Natural killer cell (primary cell): ENCODE measurements at regions not wholly inside any gene's neighbourhood (a gene's known extent, or its start where the extent isn't known, plus 50 kb on each side); places are given as distances from the start of the nearest gene placed in this dataset.
"Not testable (repeated sequence)": the region's sequence is repeated elsewhere in the genome, so short reads cannot be mapped to it uniquely, and the experiment has no call there.

Experiments used
- ATAC-seq, 3 donors: fragments of 150-1000 bp in 2 of 3; fragments of 200-7000 bp in 1 of 3; cut with Tn5 transposase; 1 replicate in 1 of 3; 2 replicates in 2 of 3; pipeline ENCODE4 v1.10.0; 2021; ENCODE audit warnings: mild to moderate bottlenecking in 2 of 3, moderate library complexity in 2 of 3
- DNase-seq, 2 donors: peaks; one replicate each; pipeline versions ENCODE4 v3.0.0 to v3.0.0-alpha.2; 2013 to 2021; ENCODE audit warnings: mixed read lengths in 1 of 2
- H3K27ac ChIP-seq: one replicate; pipeline ENCODE4 v1.5.1; 2013; ENCODE audit warnings: mild to moderate bottlenecking, low read length
- H3K27me3 ChIP-seq: one replicate; pipeline ENCODE4 v1.6.1; 2013; ENCODE audit warnings: low read length; ENCODE audit not compliant: control insufficient read depth, insufficient read depth
- H3K36me3 ChIP-seq: one replicate; pipeline ENCODE4 v1.6.1; 2013; ENCODE audit warnings: low read length; ENCODE audit not compliant: control insufficient read depth, insufficient read depth
- H3K4me1 ChIP-seq: one replicate; pipeline ENCODE4 v1.6.1; 2013; ENCODE audit warnings: low read length; ENCODE audit not compliant: control insufficient read depth, insufficient read depth
- H3K4me3 ChIP-seq: one replicate; pipeline ENCODE4 v1.5.1; 2013; ENCODE audit warnings: low read length
- H3K9me3 ChIP-seq: one replicate; pipeline ENCODE4 v1.6.1; 2013; ENCODE audit warnings: low read length; ENCODE audit not compliant: control insufficient read depth, insufficient read depth
- H3K27ac Mint-ChIP-seq, 2 donors: one replicate each; pipeline ENCODE4 v1.8.0; 2022; ENCODE audit warnings: mild to moderate bottlenecking in 2 of 2, mixed read lengths in 2 of 2, moderate library complexity in 1 of 2
- H3K27me3 Mint-ChIP-seq, 2 donors: one replicate each; pipeline ENCODE4 v1.8.0; 2022; ENCODE audit warnings: low read depth in 2 of 2, mixed read lengths in 2 of 2
- H3K36me3 Mint-ChIP-seq: one replicate; pipeline ENCODE4 v1.8.0; 2022; ENCODE audit warnings: mixed read lengths
- H3K4me1 Mint-ChIP-seq, 2 donors: one replicate each; pipeline ENCODE4 v1.8.0; 2022; ENCODE audit warnings: mixed read lengths in 2 of 2
- H3K4me3 Mint-ChIP-seq: one replicate; pipeline ENCODE4 v1.8.0; 2022; ENCODE audit warnings: mild to moderate bottlenecking, moderate library complexity, mixed read lengths
- H3K9me3 Mint-ChIP-seq, 2 donors: one replicate each; pipeline ENCODE4 v1.8.0; 2022; ENCODE audit warnings: mixed read lengths in 2 of 2
- CTCF ChIP-seq: fragments of 200-600 bp; IDR thresholded peaks from one replicate; pipeline ENCODE4 v1.8.0; 2022; ENCODE audit warnings: antibody characterized with exemption
- WGBS: methylation state at CpG from one replicate; pipeline ENCODE4 v1.1.7; 2013; ENCODE audit warnings: missing lambda C conversion rate; ENCODE audit not compliant: insufficient coverage; 5-methylcytosine and 5-hydroxymethylcytosine counted together
- intact Hi-C: fragments of 100-400 bp; cut with micrococcal nuclease; formaldehyde crosslinking; loops from one replicate; pipeline ENCODE4 v1.14.2; 2022

DNA sequence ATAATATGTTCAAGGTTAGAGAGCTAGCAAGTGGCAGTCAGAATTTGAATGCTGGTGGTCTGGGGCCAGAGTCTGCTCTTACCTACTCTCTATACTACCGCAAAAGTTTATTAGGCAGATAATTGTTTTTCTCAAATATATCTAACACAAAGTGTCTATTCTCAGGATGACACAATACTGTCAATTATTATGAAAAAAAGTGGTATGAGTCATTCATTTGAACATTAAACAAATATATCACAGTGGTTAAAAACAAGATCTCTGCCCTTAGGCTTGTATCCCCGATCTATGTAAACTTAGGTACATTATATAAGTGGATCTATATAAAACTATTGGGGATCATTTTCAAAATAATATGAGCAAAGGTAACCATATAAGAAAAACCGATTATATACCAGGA lies 354.9 kb downstream of the CETN3 start:
- DNase-seq, result no peak
- H3K27ac ChIP-seq, result no peak overlapping the region
- no peak overlapping the region for H3K27ac Mint-ChIP-seq
- no peaks in the 10 kb centered on the region for H3K4me1 ChIP-seq
- H3K36me3 Mint-ChIP-seq, result no peaks in the 10 kb centered on the region
- no peak overlapping the region for H3K4me3 Mint-ChIP-seq
- intact Hi-C loops, result no loop called here
- no peak for TF ChIP-seq CTCF
- H3K4me3 ChIP-seq, result no peak overlapping the region
- ATAC-seq, result no peak
- H3K36me3 ChIP-seq, result no peaks in the 10 kb centered on the region
- H3K27me3 ChIP-seq, result no peaks in the 10 kb centered on the region
- no CpG with 5 or more reads among the region's 3 CpGs for WGBS
- no peaks in the 10 kb centered on the region for H3K9me3 ChIP-seq
- no peaks in the 10 kb centered on the region for H3K27me3 Mint-ChIP-seq
- H3K4me1 Mint-ChIP-seq, result no peaks in the 10 kb centered on the region
- no peaks in the 10 kb centered on the region for H3K9me3 Mint-ChIP-seq

DNA sequence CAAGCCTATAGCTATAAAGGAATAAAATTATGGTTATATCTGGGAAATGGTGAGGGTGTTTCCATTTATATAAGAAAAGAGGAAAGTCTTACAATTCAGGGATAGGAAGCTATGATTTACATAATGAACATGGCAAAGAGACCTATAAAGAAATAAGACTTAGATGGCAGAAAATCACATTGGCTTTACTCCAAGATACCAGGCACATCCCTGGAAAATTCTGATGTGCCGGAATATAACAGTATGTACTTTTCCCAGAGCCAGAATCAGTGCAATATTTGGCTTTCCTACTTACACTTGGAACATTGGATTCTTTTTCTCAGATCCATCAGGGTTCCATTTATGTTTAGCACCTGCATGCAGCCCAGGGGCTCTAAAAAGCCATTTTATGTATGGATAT lies 357.8 kb downstream of the CETN3 start:
- intact Hi-C loops, result no loop called here
- Histone ChIP-seq H3K27me3 (no peaks in the 10 kb centered on the region), H3K36me3 (no peaks in the 10 kb centered on the region), H3K9me3 (no peaks in the 10 kb centered on the region), H3K4me3 (no peak overlapping the region), H3K4me1 (no peaks in the 10 kb centered on the region), H3K27ac (no peak overlapping the region)
- no peaks in the 10 kb centered on the region for H3K4me1 Mint-ChIP-seq
- no peaks in the 10 kb centered on the region for H3K27me3 Mint-ChIP-seq
- TF ChIP-seq CTCF, result no peak
- peaks cover 3 to 6% of the 10 kb centered on the region in 2 donors for H3K9me3 Mint-ChIP-seq
- 100% methylated on average over 1 of the region's 1 CpG for WGBS
- DNase-seq (no peak), ATAC-seq (no peak)
- no peaks in the 10 kb centered on the region for H3K36me3 Mint-ChIP-seq
- no peak overlapping the region for H3K4me3 Mint-ChIP-seq
- no peak overlapping the region for H3K27ac Mint-ChIP-seq

GRCh38 chr5:90050103-90050502 lies 359.5 kb downstream of the CETN3 start:
- no peak for TF ChIP-seq CTCF
- intact Hi-C loops, result no loop called here
- H3K4me3 ChIP-seq, result no peak overlapping the region

DNA sequence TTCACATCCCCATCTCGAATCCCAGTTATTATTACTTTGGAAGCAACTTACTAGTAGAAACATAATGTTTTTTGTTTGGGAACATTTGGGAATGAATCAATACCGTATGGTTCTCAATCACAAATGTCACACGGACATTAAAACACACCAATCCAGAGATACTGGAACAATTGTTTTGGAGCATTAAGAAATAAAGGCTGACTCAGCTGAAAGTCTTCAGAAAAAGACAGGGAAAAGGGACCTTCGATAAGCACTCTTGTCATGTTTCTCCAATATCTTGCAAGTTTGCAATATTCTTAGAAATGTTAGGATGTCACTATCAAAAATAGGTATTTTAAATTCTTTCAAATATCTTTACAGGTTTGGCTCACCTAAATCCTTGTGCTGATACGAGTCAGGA lies 362.4 kb downstream of the CETN3 start:
- intact Hi-C loops, result no loop called here
- H3K27ac Mint-ChIP-seq, result no peak overlapping the region
- WGBS, result 70% methylated on average over 3 of the region's 5 CpGs

More at GRCh38 chr5:90050103-90050502, 359.5 kb downstream of the CETN3 start:
- H3K36me3 ChIP-seq, result no peaks in the 10 kb centered on the region
- ATAC-seq, result no peak
- Mint-ChIP-seq H3K9me3 (peaks cover 3 to 7% of the 10 kb centered on the region in 2 donors), H3K4me3 (no peak overlapping the region), H3K27ac (no peak overlapping the region), H3K36me3 (no peaks in the 10 kb centered on the region), H3K27me3 (no peaks in the 10 kb centered on the region), H3K4me1 (no peaks in the 10 kb centered on the region)
- H3K27ac ChIP-seq, result no peak overlapping the region
- WGBS, result 78% methylated on average over 2 of the region's 2 CpGs
- no peaks in the 10 kb centered on the region for H3K9me3 ChIP-seq
- no peaks in the 10 kb centered on the region for H3K4me1 ChIP-seq
- no peak for DNase-seq
- no peaks in the 10 kb centered on the region for H3K27me3 ChIP-seq

GRCh38 chr5:90040082-90040481 lies 369.5 kb downstream of the CETN3 start:
- H3K4me3 Mint-ChIP-seq, H3K27me3 ChIP-seq, DNase-seq, ATAC-seq, H3K4me1 ChIP-seq, H3K36me3 Mint-ChIP-seq, intact Hi-C loops, H3K27me3 Mint-ChIP-seq, H3K36me3 ChIP-seq, H3K9me3 ChIP-seq, H3K4me1 Mint-ChIP-seq, H3K4me3 ChIP-seq, H3K27ac ChIP-seq, H3K27ac Mint-ChIP-seq: not testable (repeated sequence)
- WGBS, result no CpG with 5 or more reads among the region's 4 CpGs
- H3K9me3 Mint-ChIP-seq, result peaks cover 4 to 10% of the 10 kb centered on the region in 2 donors

More for the DNA sequence above, 362.4 kb downstream of the CETN3 start:
- Mint-ChIP-seq H3K4me1 (no peaks in the 10 kb centered on the region), H3K4me3 (no peak overlapping the region), H3K9me3 (peaks cover 8 to 11% of the 10 kb centered on the region in 2 donors), H3K27me3 (no peaks in the 10 kb centered on the region), H3K36me3 (no peaks in the 10 kb centered on the region)
- Histone ChIP-seq H3K36me3 (no peaks in the 10 kb centered on the region), H3K9me3 (no peaks in the 10 kb centered on the region), H3K27me3 (no peaks in the 10 kb centered on the region), H3K4me1 (no peaks in the 10 kb centered on the region), H3K27ac (no peak overlapping the region), H3K4me3 (no peak overlapping the region)
- DNase-seq, result no peak
- TF ChIP-seq CTCF, result no peak
- ATAC-seq, result no peak
